Central memory CD8-positive, alpha-beta T cell (primary cell): ENCODE measurements at regions not wholly inside any gene's neighbourhood (a gene's known extent, or its start where the extent isn't known, plus 50 kb on each side); places are given as distances from the start of the nearest gene placed in this dataset.

Experiments used
- ATAC-seq: fragments of 150-1000 bp; cut with Tn5 transposase; replicated peaks from 2 replicates; pipeline ENCODE4 v1.10.0; 2022; ENCODE audit warnings: mild to moderate bottlenecking, moderate FRiP score, moderate number of reproducible peaks; ENCODE audit not compliant: poor library complexity, severe bottlenecking; ENCODE audit errors: extremely low read depth
- DNase-seq, 2 donors: peaks; one replicate each; pipeline ENCODE4 v3.0.0; 2021; ENCODE audit warnings: low spot score in 2 of 2
- H3K27ac Mint-ChIP-seq: one replicate; pipeline ENCODE4 v1.8.0; 2022; ENCODE audit warnings: low read depth, mild to moderate bottlenecking, moderate library complexity, mixed read lengths
- H3K27me3 Mint-ChIP-seq: one replicate; pipeline ENCODE4 v1.8.0; 2022; ENCODE audit warnings: mixed read lengths
- H3K36me3 Mint-ChIP-seq: one replicate; pipeline ENCODE4 v1.8.0; 2022; ENCODE audit warnings: mild to moderate bottlenecking, moderate library complexity, mixed read lengths; ENCODE audit not compliant: insufficient read depth
- H3K4me1 Mint-ChIP-seq: one replicate; pipeline ENCODE4 v1.8.0; 2022; ENCODE audit warnings: mixed read lengths
- H3K4me3 Mint-ChIP-seq: one replicate; pipeline ENCODE4 v1.8.0; 2022; ENCODE audit warnings: mild to moderate bottlenecking, moderate library complexity, mixed read lengths
- H3K9me3 Mint-ChIP-seq: one replicate; pipeline ENCODE4 v1.8.0; 2022; ENCODE audit warnings: mixed read lengths

GRCh38 chr16:62665269-62665668, 629.0 kb upstream of the CDH8 start:
- no peak for DNase-seq
- Mint-ChIP-seq H3K4me1 (no peaks in the 10 kb centered on the region), H3K36me3 (no peaks in the 10 kb centered on the region), H3K9me3 (peaks cover 8% of the 10 kb centered on the region), H3K4me3 (no peak overlapping the region), H3K27me3 (no peaks in the 10 kb centered on the region), H3K27ac (no peak overlapping the region)
- no peak for ATAC-seq

DNA sequence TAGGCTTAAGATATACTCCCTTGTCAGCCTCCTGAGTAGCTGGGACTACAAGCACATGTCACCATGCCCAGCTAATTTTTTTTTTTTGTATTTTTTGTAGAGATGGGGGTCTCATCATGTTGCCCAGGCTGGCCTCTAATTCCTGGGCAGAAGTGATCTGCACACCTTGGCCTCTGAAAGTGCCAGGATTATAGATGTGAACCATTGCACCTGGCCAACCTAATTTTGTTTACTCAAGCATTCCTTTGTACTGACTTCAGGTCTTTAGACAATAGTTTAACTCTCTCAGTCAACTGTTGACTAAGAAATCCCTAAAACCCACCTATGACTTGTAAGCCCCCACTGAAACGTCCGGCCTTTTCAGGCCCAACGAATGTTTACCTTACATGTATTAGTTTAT, 628.3 kb upstream of the CDH8 start:
- Mint-ChIP-seq H3K36me3 (no peaks in the 10 kb centered on the region), H3K27ac (no peak overlapping the region), H3K4me1 (no peaks in the 10 kb centered on the region), H3K4me3 (no peak overlapping the region), H3K9me3 (peaks cover 8% of the 10 kb centered on the region), H3K27me3 (no peaks in the 10 kb centered on the region)
- DNase-seq (no peak), ATAC-seq (no peak)

DNA sequence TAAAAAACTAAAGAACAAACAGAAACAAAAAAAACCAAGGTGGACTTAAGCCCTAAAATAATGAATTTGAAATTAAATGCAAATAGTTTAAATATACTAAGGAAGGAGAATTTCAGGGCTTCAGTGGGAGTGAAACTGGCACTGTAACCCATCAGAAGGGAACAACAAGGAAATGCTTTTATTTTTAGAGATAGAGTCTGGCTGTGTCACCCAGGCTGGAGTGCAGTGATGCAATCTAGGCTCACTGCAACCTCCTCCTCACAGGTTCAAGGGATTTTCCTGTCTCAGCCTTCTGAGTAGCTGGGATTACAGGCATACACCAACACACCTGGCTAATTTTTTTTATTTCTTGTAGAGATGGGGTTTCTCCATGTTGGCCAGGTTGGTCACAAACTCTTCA, 625.2 kb upstream of the CDH8 start:
- Mint-ChIP-seq H3K9me3 (peaks cover 6% of the 10 kb centered on the region), H3K36me3 (no peaks in the 10 kb centered on the region), H3K27me3 (no peaks in the 10 kb centered on the region), H3K4me3 (no peak overlapping the region), H3K4me1 (no peaks in the 10 kb centered on the region), H3K27ac (no peak overlapping the region)
- DNase-seq (no peak), ATAC-seq (no peak)

DNA sequence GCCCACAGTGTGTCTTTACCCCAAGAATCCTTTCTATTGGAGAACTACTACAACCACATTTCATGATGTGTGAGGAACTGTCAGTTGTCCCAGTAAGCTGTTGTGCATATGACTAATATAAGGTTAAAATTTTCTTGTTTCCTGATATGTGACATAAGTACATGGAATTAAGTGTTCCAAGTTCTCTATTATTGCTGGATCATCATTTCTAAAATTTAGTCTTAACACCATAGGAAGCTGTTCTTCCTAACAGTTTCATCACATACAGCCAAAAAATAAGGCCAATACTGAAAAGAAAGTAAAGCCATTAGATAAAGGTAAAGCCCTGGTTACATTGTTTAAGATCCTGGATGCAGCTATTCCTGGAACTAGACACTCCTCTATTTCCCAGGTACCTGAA, 620.9 kb upstream of the CDH8 start:
- DNase-seq, result no peak
- H3K27ac Mint-ChIP-seq, result no peak overlapping the region
- peaks cover 2% of the 10 kb centered on the region for H3K36me3 Mint-ChIP-seq
- H3K9me3 Mint-ChIP-seq, result peaks cover 6% of the 10 kb centered on the region
- no peaks in the 10 kb centered on the region for H3K27me3 Mint-ChIP-seq
- no peak overlapping the region for H3K4me3 Mint-ChIP-seq
- no peak for ATAC-seq
- H3K4me1 Mint-ChIP-seq, result no peaks in the 10 kb centered on the region

GRCh38 chr16:62652441-62653120, 616.3 kb upstream of the CDH8 start:
- no peak overlapping the region for H3K4me3 Mint-ChIP-seq
- peaks cover 9% of the 10 kb centered on the region for H3K9me3 Mint-ChIP-seq
- no peak overlapping the region for H3K27ac Mint-ChIP-seq
- H3K36me3 Mint-ChIP-seq, result peaks cover 4% of the 10 kb centered on the region
- ATAC-seq, result no peak
- no peaks in the 10 kb centered on the region for H3K27me3 Mint-ChIP-seq
- H3K4me1 Mint-ChIP-seq, result no peaks in the 10 kb centered on the region
- DNase-seq, result no peak

DNA sequence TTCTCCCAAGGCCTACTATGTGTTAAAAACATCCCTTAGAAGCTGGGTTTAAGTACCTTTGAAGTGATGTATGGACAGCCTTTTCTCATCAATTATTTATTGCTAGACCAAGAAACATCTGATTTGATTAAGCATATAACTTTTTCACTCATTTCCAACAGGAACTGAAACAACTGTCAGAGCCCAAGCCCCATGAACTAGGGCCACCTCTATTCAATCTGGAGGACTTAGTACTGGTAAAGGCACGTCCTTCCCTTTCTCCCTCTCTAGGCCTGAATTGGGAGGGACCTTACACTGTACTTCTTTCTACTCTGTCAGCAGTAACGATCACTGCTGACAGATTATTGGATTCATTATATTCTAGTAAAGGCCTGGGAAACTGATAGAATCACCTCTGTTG, 612.0 kb upstream of the CDH8 start:
- Mint-ChIP-seq H3K9me3 (peaks cover 18% of the 10 kb centered on the region), H3K4me3 (no peak overlapping the region), H3K27me3 (no peaks in the 10 kb centered on the region), H3K4me1 (no peaks in the 10 kb centered on the region), H3K36me3 (peaks cover 4% of the 10 kb centered on the region), H3K27ac (no peak overlapping the region)
- no peak for ATAC-seq
- DNase-seq, result no peak

GRCh38 chr16:62644030-62644812, 608.0 kb upstream of the CDH8 start:
- Mint-ChIP-seq H3K27me3 (no peaks in the 10 kb centered on the region), H3K4me1 (no peaks in the 10 kb centered on the region), H3K9me3 (peaks cover 26% of the 10 kb centered on the region), H3K4me3 (no peak overlapping the region), H3K36me3 (peaks cover 2% of the 10 kb centered on the region), H3K27ac (no peak overlapping the region)
- ATAC-seq, result no peak
- DNase-seq, result no peak

DNA sequence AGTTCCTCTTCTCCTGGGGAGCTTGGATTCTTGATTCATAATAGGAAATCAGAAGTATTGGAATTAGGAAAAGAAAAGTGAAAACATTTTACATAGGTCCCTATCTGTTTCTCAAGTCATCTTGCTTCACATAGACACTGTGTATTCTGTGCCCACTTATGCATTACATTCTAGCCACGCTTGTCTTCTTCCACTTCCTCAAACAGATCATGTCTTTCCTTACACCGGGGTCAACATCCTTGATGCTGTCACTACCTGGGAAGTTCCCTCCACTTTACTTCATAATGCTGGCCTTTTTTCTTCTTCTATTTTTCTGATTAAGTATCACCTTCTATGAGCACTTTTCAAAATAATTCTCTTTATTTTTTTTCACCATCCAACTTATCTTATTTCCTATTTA, 606.4 kb upstream of the CDH8 start:
- peaks cover 23% of the 10 kb centered on the region for H3K9me3 Mint-ChIP-seq
- H3K27ac Mint-ChIP-seq, result no peak overlapping the region
- DNase-seq (no peak), ATAC-seq (no peak)
- H3K27me3 Mint-ChIP-seq, result no peaks in the 10 kb centered on the region
- H3K36me3 Mint-ChIP-seq, result no peaks in the 10 kb centered on the region
- H3K4me3 Mint-ChIP-seq, result no peak overlapping the region
- no peaks in the 10 kb centered on the region for H3K4me1 Mint-ChIP-seq

GRCh38 chr16:62639890-62640289, 603.7 kb upstream of the CDH8 start:
- Mint-ChIP-seq H3K36me3 (no peaks in the 10 kb centered on the region), H3K4me3 (no peak overlapping the region), H3K9me3 (peaks cover 16% of the 10 kb centered on the region), H3K4me1 (no peaks in the 10 kb centered on the region), H3K27ac (no peak overlapping the region), H3K27me3 (no peaks in the 10 kb centered on the region)
- DNase-seq (no peak), ATAC-seq (no peak)

DNA sequence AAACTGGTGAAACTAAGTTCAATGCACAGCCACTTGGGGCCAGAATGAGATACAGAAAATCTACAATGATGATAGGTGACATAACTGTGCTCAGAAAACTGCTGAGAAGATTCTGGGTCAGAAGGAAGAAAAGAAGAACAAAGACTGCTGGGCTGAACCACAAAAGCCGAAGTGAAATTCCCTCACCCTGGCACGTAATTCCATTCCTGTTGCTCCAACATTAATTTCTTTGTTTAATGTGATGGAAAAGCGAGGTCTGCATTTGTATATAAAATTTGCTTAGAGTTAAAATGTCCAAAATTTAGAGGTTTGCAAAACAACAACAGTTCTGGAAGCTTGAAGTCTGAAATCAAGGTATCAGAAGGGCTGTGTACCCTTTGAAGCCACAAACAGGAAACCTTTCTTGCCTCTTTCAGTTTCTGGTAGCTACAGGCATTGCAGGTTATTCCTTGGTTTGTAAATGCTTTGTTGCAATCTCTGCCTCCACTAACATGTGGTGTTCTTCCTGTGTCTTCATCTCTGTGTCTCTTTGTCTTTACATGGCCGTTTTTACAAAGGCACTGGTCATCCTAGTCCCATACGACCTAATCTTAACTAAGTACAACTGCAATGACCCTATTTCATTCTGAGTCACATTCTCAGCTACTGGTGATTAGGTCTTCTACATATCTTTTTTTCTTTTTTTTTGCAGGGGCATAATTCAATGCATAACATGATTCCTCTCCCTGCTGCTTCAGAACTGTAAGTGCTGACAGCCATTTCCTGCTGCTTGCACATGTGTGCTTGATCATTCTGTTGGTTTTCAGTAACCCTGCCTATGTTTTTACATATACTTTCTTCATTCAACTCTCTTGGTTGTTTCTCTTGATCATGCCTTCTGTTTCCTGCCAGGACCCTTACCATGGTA, 603.0 kb upstream of the CDH8 start:
- ATAC-seq (no peak), DNase-seq (no peak)
- Mint-ChIP-seq H3K36me3 (no peaks in the 10 kb centered on the region), H3K27me3 (no peaks in the 10 kb centered on the region), H3K27ac (no peak overlapping the region), H3K4me3 (no peak overlapping the region), H3K9me3 (peaks cover 14% of the 10 kb centered on the region), H3K4me1 (no peaks in the 10 kb centered on the region)

DNA sequence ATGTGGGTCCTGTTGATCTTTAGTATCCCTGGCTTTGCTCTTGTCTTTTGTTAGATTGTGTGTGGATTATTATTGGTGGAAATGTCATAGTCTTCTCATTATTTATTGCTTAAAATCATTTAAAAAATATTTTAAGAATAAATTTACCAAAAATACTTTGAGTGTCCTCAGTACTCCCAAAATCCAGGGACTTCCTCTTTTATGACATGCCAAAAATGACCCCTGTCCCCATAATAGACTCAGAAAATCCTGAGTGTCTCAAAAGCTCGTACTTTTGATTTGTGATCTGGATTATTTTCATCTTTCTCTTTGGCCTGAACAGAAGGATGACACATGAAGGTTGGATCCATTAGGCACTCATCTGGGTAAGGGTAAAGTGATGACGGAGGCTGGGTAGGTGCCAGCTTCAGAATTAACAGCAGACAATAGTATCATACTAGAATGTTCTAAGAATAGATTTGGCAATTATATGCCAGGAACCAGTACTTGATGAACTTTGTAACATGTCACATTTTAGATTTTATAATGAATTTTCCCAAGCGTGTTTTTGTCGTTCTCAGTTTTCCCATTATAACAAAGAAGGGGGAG, 602.2 kb upstream of the CDH8 start:
- Mint-ChIP-seq H3K27me3 (no peaks in the 10 kb centered on the region), H3K4me3 (no peak overlapping the region), H3K4me1 (no peaks in the 10 kb centered on the region), H3K36me3 (no peaks in the 10 kb centered on the region), H3K27ac (no peak overlapping the region), H3K9me3 (peaks cover 20% of the 10 kb centered on the region)
- ATAC-seq (no peak), DNase-seq (no peak)

DNA sequence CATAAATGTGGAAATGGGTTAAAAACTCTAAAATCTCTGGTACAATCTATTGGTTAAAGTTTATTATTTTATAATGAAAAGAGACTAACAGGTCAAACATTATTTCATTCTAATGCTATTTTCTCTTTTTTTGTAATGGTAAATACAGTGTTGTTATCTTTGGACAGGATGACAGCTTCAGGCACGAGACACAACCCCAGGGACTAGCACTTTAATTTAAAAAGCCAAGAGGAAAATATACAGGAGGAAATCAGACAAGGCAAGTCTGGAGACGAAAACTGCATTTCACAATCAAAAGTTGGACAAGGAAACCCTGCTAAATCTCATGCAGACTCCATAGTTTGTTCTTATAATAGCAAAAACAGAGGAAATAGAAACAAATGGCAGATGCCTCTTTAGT, 589.1 kb upstream of the CDH8 start:
- no peak for ATAC-seq
- DNase-seq, result no peak
- no peaks in the 10 kb centered on the region for H3K36me3 Mint-ChIP-seq
- no peak overlapping the region for H3K27ac Mint-ChIP-seq
- H3K27me3 Mint-ChIP-seq, result no peaks in the 10 kb centered on the region
- peaks cover 25% of the 10 kb centered on the region for H3K9me3 Mint-ChIP-seq
- no peak overlapping the region for H3K4me3 Mint-ChIP-seq
- H3K4me1 Mint-ChIP-seq, result no peaks in the 10 kb centered on the region
